Omental fat pad (tissue), 3 donors: ENCODE measurements at regions not wholly inside any gene's neighbourhood (a gene's known extent, or its start where the extent isn't known, plus 50 kb on each side); places are given as distances from the start of the nearest gene placed in this dataset.

Experiments used
- ATAC-seq: fragments of 150-250 bp; one replicate; pipeline ENCODE4 v1.9.1; 2016; ENCODE audit warnings: mild to moderate bottlenecking, moderate library complexity; ENCODE audit not compliant: low FRiP score
- DNase-seq: peaks from one replicate; pipeline ENCODE4 v3.0.0-alpha.2; 2019; ENCODE audit warnings: low spot score
- TF ChIP-seq, protein P1 (sequence below), 3 donors: fragments of 450-650 bp; IDR thresholded peaks; one replicate each; pipeline ENCODE4 v1.5.1; 2016 to 2017; ENCODE audit warnings: antibody characterized with exemption in 3 of 3, mild to moderate bottlenecking in 3 of 3, moderate library complexity in 2 of 3

DNA sequence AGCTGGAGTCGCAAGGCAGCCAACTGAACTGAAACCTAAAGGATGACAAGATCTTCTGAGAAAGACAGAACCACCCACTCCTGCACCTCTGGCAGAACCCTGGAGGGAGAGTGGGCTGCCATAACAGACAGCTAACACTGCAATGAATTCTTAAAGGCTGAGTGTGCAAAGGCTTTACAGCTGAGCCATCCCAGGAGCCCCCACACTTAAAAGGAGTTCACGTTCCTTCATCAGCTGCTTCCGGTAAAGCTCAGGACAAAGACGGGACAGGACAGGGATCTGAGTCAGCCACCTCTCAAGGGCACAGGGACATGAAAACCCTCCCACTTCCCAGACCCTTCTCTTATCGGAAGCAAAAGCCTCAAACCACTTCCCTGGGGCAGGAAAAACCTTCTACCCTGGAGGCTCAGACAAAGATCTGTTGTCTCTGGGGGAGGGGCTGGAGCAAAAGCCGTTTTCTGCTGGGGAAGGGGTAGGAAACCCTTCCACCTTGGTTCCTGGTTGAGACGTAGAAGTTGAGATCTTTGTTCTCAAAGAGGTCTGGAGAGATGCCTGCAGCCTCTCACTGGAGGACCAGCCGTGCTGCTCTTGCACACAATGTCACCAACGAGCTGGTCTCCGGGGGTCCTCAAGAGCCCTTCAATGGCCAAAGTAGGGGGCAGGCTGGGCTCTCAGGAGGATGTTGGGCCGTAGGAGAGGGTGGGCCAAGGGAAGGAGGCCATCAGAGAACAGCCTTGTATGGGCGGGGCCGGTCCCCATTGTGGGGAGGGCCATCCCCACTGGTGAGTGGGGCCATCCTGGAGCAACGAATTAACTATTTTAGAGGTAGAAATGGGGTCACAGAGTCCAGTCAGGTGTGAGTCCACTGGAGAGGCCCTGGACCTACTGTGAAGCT is 452.4 kb downstream of the PTPRU start:
- TF ChIP-seq, protein P1, sequence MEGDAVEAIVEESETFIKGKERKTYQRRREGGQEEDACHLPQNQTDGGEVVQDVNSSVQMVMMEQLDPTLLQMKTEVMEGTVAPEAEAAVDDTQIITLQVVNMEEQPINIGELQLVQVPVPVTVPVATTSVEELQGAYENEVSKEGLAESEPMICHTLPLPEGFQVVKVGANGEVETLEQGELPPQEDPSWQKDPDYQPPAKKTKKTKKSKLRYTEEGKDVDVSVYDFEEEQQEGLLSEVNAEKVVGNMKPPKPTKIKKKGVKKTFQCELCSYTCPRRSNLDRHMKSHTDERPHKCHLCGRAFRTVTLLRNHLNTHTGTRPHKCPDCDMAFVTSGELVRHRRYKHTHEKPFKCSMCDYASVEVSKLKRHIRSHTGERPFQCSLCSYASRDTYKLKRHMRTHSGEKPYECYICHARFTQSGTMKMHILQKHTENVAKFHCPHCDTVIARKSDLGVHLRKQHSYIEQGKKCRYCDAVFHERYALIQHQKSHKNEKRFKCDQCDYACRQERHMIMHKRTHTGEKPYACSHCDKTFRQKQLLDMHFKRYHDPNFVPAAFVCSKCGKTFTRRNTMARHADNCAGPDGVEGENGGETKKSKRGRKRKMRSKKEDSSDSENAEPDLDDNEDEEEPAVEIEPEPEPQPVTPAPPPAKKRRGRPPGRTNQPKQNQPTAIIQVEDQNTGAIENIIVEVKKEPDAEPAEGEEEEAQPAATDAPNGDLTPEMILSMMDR (IDR thresholded peaks at IDR 0.05): no peak
- ATAC-seq (no peak), DNase-seq (no peak)

- DNase-seq: no peak
- no peak for ATAC-seq
- TF ChIP-seq, protein P1 (IDR thresholded peaks at IDR 0.05): no peak
These were observed 451.4 kb downstream of the PTPRU start for GRCh38 chr1:29687601-29688244.

- TF ChIP-seq, protein P1 (IDR thresholded peaks at IDR 0.05): no peak
- DNase-seq: no peak
- ATAC-seq: no peak
These were observed 450.8 kb downstream of the PTPRU start for GRCh38 chr1:29687166-29687565.

DNA sequence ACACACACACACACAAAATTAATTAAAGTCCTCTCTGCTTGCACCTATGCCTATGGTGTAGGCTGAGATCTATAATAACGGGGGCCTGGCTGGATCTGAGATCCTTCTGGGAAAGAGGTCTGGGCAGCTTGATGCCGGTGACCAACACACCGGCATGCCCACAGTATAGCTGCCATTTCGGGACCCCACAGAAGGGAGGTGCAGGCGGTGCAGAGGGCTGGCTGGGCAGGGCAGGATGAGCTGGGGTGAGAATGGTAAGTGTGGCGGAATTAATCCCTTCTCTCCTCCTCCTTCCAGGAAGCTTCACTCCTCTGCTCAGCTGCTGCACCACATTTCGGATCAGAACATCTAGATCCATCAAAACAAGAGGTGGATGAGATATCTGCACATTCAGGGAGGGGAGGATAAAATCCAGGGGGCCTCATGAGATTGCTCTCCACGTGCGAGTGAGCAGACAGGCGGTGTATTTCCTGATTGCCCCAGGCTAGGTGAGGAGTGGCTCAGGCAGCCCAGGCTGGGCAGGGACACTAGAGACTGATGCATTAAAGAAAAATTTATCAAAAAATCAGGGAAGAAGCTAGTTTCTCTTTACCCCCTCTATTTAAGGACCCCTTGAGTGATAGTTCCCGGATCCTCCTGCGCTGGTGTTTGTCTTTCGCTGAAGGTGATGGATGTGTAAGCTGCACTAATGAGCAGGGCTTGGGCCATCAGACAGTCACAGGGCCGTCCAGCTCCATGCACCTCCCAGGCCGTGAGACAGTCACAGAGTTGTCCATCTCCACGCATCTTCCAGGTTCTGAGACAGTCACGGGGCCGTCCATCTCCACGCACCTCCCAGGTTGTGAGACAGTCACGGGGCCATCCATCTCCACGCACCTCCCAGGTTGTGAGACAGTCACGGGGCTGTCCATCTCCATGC is 449.9 kb downstream of the PTPRU start:
- DNase-seq (no peak), ATAC-seq (no peak)
- TF ChIP-seq, protein P1 (IDR thresholded peaks at IDR 0.05): no peak

DNA sequence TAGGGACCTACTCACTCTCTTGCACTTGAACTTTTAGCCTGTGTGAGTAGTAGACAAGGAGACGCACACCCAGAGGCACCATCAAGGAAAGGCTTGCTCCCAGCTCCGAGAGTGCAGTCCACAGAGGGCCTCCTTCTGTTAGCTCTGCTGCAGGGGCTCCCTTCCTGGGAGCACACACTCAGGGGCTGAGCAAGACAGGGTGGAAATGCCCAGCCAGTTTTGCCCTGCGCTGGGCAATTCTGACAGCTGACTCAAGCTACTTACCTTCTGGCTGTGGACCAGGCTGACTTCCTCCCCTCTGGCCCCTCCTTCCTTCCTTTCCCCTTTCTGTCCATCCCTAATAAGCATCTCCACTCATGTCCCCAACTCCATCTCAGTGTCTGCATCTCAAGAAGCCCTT is 449.1 kb downstream of the PTPRU start:
- ATAC-seq: no peak
- TF ChIP-seq, protein P1 (IDR thresholded peaks at IDR 0.05): no peak
- DNase-seq: no peak

GRCh38 chr1:29684141-29684540 is 447.8 kb downstream of the PTPRU start:
- ATAC-seq: no peak
- TF ChIP-seq, protein P1 (IDR thresholded peaks at IDR 0.05): no peak
- DNase-seq: no peak
